Calu3 (cell line): ENCODE measurements at regions not wholly inside any gene's neighbourhood (a gene's known extent, or its start where the extent isn't known, plus 50 kb on each side); places are given as distances from the start of the nearest gene placed in this dataset.
"Not testable (repeated sequence)": the region's sequence is repeated elsewhere in the genome, so short reads cannot be mapped to it uniquely, and the experiment has no call there.

Source experiments
- BruUV-seq: library from RNA; stranded (reverse); fragments of 400-500 nt; replicated peaks from 2 replicates; lab custom pipeline; 2021; lab: Mats Ljungman, UMichigan
- CTCF ChIA-PET: fragments of 300-600 bp; sonication (Branson Sonifier 250); formaldehyde crosslinking; loops from one replicate; lab custom pipeline; 2022; ENCODE audit warnings: antibody characterized with exemption; lab: Charles Lee
- DNase-seq: peaks from one replicate; pipeline ENCODE4 v3.0.0; 2022
- H3K27ac Mint-ChIP-seq: one replicate; pipeline ENCODE4 v1.8.0; 2022; ENCODE audit warnings: mixed read lengths; ENCODE audit not compliant: unreplicated experiment
- H3K27me3 Mint-ChIP-seq: one replicate; pipeline ENCODE4 v1.8.0; 2022; ENCODE audit warnings: mixed read lengths; ENCODE audit not compliant: unreplicated experiment
- H3K36me3 Mint-ChIP-seq: one replicate; pipeline ENCODE4 v1.8.0; 2022; ENCODE audit warnings: mild to moderate bottlenecking, moderate library complexity, mixed read lengths; ENCODE audit not compliant: insufficient read depth, unreplicated experiment
- H3K4me1 Mint-ChIP-seq: one replicate; pipeline ENCODE4 v1.8.0; 2022; ENCODE audit warnings: mild to moderate bottlenecking, low read depth, mixed read lengths; ENCODE audit not compliant: unreplicated experiment
- H3K4me3 Mint-ChIP-seq: one replicate; pipeline ENCODE4 v1.8.0; 2022; ENCODE audit warnings: mild to moderate bottlenecking, low read depth, moderate library complexity, mixed read lengths; ENCODE audit not compliant: unreplicated experiment
- H3K9me3 Mint-ChIP-seq: one replicate; pipeline ENCODE4 v1.8.0; 2022; ENCODE audit warnings: low read depth, mixed read lengths; ENCODE audit not compliant: unreplicated experiment
- CTCF ChIP-seq: fragments of 200-600 bp; IDR thresholded peaks from one replicate; pipeline ENCODE4 v1.8.0; 2022; ENCODE audit warnings: antibody characterized with exemption; ENCODE audit not compliant: unreplicated experiment
- intact Hi-C: fragments of 100-400 bp; cut with micrococcal nuclease; formaldehyde crosslinking; loops from one replicate; pipeline ENCODE4 v1.10.0; 2022; ENCODE audit not compliant: unreplicated experiment

- Mint-ChIP-seq H3K27ac (no peak overlapping the region), H3K4me1 (no peaks in the 10 kb centered on the region), H3K27me3 (peaks cover 92% of the 10 kb centered on the region), H3K9me3 (no peaks in the 10 kb centered on the region), H3K4me3 (no peak overlapping the region), H3K36me3 (no peaks in the 10 kb centered on the region)
- intact Hi-C loops = no loop called here
- BruUV-seq = no TSS peak
- no peak for DNase-seq
- no peak for TF ChIP-seq CTCF
- CTCF ChIA-PET = interaction anchor here (1.0 to 1.6 kb wide), 3 partner anchors 14 to 24 kb away, joined by 3 read pairs; no protein-coding TSS in a partner anchor
These were observed 133.6 kb upstream of the PITX1 start for GRCh38 chr5:135167634-135168033.

GRCh38 chr5:135164873-135165614 is 131.0 kb upstream of the PITX1 start:
- H3K4me3 Mint-ChIP-seq, H3K36me3 Mint-ChIP-seq, BruUV-seq, DNase-seq, H3K27ac Mint-ChIP-seq, H3K4me1 Mint-ChIP-seq, H3K9me3 Mint-ChIP-seq, intact Hi-C loops, CTCF ChIA-PET: not testable (repeated sequence)
- peaks cover 84% of the 10 kb centered on the region for H3K27me3 Mint-ChIP-seq

GRCh38 chr5:135163964-135164363 is 129.9 kb upstream of the PITX1 start:
- Mint-ChIP-seq H3K9me3 (peaks cover 4% of the 10 kb centered on the region), H3K36me3 (no peaks in the 10 kb centered on the region), H3K4me1 (no peaks in the 10 kb centered on the region), H3K27ac (no peak overlapping the region), H3K27me3 (peaks cover 86% of the 10 kb centered on the region), H3K4me3 (no peak overlapping the region)
- TF ChIP-seq CTCF = no peak
- intact Hi-C loops = no loop called here
- no TSS peak for BruUV-seq
- DNase-seq = no peak
- CTCF ChIA-PET = interaction anchor here (1.1 kb wide), 1 partner anchor 28 kb away, joined by 3 read pairs; no protein-coding TSS in a partner anchor

- no peak overlapping the region for H3K27ac Mint-ChIP-seq
- intact Hi-C loops = no loop called here
- no peaks in the 10 kb centered on the region for H3K36me3 Mint-ChIP-seq
- peaks cover 85% of the 10 kb centered on the region for H3K27me3 Mint-ChIP-seq
- DNase-seq = no peak
- peaks cover 7% of the 10 kb centered on the region for H3K9me3 Mint-ChIP-seq
- no peak for TF ChIP-seq CTCF
- H3K4me1 Mint-ChIP-seq = no peaks in the 10 kb centered on the region
- CTCF ChIA-PET = interaction anchor here (1.1 kb wide), 1 partner anchor 27 kb away, joined by 3 read pairs; no protein-coding TSS in a partner anchor
- no TSS peak for BruUV-seq
- no peak overlapping the region for H3K4me3 Mint-ChIP-seq
These were observed 129.4 kb upstream of the PITX1 start for GRCh38 chr5:135163391-135163790.
